PC-3 (cell line): ENCODE measurements at regions not wholly inside any gene's neighbourhood (a gene's known extent, or its start where the extent isn't known, plus 50 kb on each side); places are given as distances from the start of the nearest gene placed in this dataset.

Experiments used
- ATAC-seq: fragments of 200-7000 bp; cut with Tn5 transposase; 2 replicates; pipeline ENCODE4 v1.9.1; 2020; ENCODE audit warnings: mild to moderate bottlenecking, moderate library complexity
- BruUV-seq: library from RNA; stranded (reverse); fragments of 400-500 nt; replicated peaks from 2 replicates; lab custom pipeline; 2021; lab: Mats Ljungman, UMichigan
- CTCF ChIA-PET: fragments of 300-600 bp; sonication (Branson Sonifier 250); formaldehyde crosslinking; loops from one replicate; lab custom pipeline; 2022; ENCODE audit warnings: antibody characterized with exemption; lab: Charles Lee
- POLR2A ChIA-PET: fragments of 300-600 bp; sonication (Branson Sonifier 250); formaldehyde crosslinking; loops from one replicate; lab custom pipeline; 2022; ENCODE audit warnings: antibody characterized with exemption; ENCODE audit not compliant: unreplicated experiment; lab: Charles Lee
- DNase-seq: peaks from one replicate; pipeline ENCODE4 v3.0.0-alpha.2; 2015
- H2AFZ ChIP-seq: fragments of 300-600 bp; sonication (generic); 2 replicates; pipeline ENCODE4 v1.6.0; 2016; ENCODE audit warnings: antibody characterized with exemption, low read length
- H3F3A ChIP-seq: fragments of 300-600 bp; sonication (generic); one replicate; pipeline ENCODE4 v1.6.0; 2017; ENCODE audit warnings: antibody characterized with exemption, low read length, control low read depth, mild to moderate bottlenecking; ENCODE audit not compliant: unreplicated experiment
- H3K27ac ChIP-seq: fragments of 300-600 bp; sonication (generic); 2 replicates; pipeline ENCODE4 v1.5.1; 2016; ENCODE audit warnings: mild to moderate bottlenecking, low read length
- H3K27me3 ChIP-seq: fragments of 300-600 bp; sonication (generic); 2 replicates; pipeline ENCODE4 v1.6.1; 2016; ENCODE audit warnings: low read length, mixed read lengths
- H3K36me3 ChIP-seq: fragments of 300-600 bp; sonication (generic); 2 replicates; pipeline ENCODE4 v1.6.1; 2016; ENCODE audit warnings: low read depth, mixed run types, low read length, mixed read lengths
- H3K4me1 ChIP-seq: fragments of 300-600 bp; sonication (generic); 2 replicates; pipeline ENCODE4 v1.5.1; 2016; ENCODE audit warnings: low read length; ENCODE audit not compliant: insufficient read depth
- H3K4me2 ChIP-seq: fragments of 300-600 bp; sonication (generic); 2 replicates; pipeline ENCODE4 v1.6.0; 2016; ENCODE audit warnings: low read length
- H3K4me3 ChIP-seq: fragments of 300-600 bp; sonication (generic); 2 replicates; pipeline ENCODE4 v1.5.1; 2016; ENCODE audit warnings: mild to moderate bottlenecking, low read length, mixed read lengths
- H3K79me2 ChIP-seq: fragments of 300-600 bp; sonication (generic); 2 replicates; pipeline ENCODE4 v1.6.1; 2017; ENCODE audit warnings: low read length, mixed read lengths
- H3K9ac ChIP-seq: fragments of 300-600 bp; sonication (generic); 2 replicates; pipeline ENCODE4 v1.6.0; 2016; ENCODE audit warnings: mild to moderate bottlenecking, low read length
- H3K9me2 ChIP-seq: fragments of 300-600 bp; sonication (generic); replicated peaks from 2 replicates; pipeline ENCODE4 v1.6.1; 2016; ENCODE audit warnings: mixed run types, low read length, mixed read lengths
- H3K9me3 ChIP-seq: fragments of 300-600 bp; sonication (generic); 2 replicates; pipeline ENCODE4 v1.6.1; 2016; ENCODE audit warnings: low read length, mixed read lengths
- H4K20me1 ChIP-seq: fragments of 300-600 bp; sonication (generic); 2 replicates; pipeline ENCODE4 v1.6.1; 2016; ENCODE audit warnings: low read length, mixed read lengths
- CTCF ChIP-seq: fragments of 300-600 bp; sonication (generic); conservative IDR thresholded peaks from 2 replicates; pipeline ENCODE4 v1.5.1; 2017; ENCODE audit warnings: antibody characterized with exemption, low read depth, mild to moderate bottlenecking, low read length
- EZH2 ChIP-seq: fragments of 300-600 bp; sonication (generic); IDR thresholded peaks from one replicate; pipeline ENCODE4 v1.6.1; 2017; ENCODE audit warnings: antibody characterized with exemption, mild to moderate bottlenecking, low read length; ENCODE audit not compliant: unreplicated experiment
- EZH2phosphoT487 ChIP-seq: fragments of 300-600 bp; sonication (generic); IDR thresholded peaks from 2 replicates; pipeline ENCODE4 v1.6.1; 2018; ENCODE audit warnings: mild to moderate bottlenecking, antibody characterized with exemption, low read length, borderline replicate concordance
- intact Hi-C: fragments of 100-400 bp; cut with micrococcal nuclease; formaldehyde crosslinking; loops from 2 replicates; pipeline ENCODE4 v1.9.0; 2023

DNA sequence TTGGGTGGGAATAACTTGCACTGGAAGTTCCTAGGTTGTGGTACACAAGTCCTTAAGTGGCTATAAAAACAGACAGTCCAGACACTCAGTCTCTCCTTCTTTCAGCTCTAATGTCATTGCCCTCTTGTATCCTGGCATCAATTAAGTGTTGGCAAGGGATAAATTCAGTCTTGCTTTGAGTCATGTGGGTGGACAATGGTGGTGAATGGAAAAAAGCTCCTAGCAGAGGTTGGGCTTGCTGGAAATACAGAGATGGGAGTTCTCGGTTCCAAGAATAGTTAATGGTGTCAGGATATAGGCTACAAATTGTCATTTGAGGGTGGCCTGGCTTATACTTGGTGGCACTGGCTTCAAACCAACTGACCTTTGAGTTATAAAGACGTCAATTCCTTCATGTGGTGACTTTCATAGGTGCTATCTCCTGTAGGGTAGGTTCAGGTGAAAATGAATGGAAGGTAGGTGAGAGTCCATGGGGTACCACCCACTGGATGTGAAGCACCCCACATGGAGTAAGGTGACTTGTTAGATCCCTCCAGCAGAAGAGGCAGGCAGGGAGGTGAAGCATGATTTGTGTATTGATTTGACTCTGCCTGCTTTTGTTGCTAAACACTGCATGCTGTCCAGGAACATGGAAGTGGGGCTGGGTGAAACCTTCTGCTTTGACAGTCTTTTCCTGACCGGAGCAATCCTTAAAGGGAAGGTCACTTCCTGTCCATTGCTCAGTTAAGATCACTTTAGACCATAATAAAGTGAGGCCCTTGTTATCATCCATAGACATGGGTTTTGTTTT is 102.0 kb downstream of the LACC1 start:
- no peak overlapping the region for H3K4me2 ChIP-seq
- DNase-seq = no peak
- H3K9me3 ChIP-seq = no peaks in the 10 kb centered on the region
- no peaks in the 10 kb centered on the region for H4K20me1 ChIP-seq
- H3K9ac ChIP-seq = no peak overlapping the region
- no peaks in the 10 kb centered on the region for H3K9me2 ChIP-seq
- no TSS peak for BruUV-seq
- H3K27me3 ChIP-seq = no peaks in the 10 kb centered on the region
- POLR2A ChIA-PET = no interaction called here
- no peak for ATAC-seq
- no peaks in the 10 kb centered on the region for H3K79me2 ChIP-seq
- H3K27ac ChIP-seq = no peak overlapping the region
- TF ChIP-seq EZH2 (no peak), EZH2phosphoT487 (no peak), CTCF (no peak)
- H3K4me1 ChIP-seq = no peaks in the 10 kb centered on the region
- H2AFZ ChIP-seq = no peak overlapping the region
- no peaks in the 10 kb centered on the region for H3K36me3 ChIP-seq
- intact Hi-C loops = no loop called here
- no peak overlapping the region for H3K4me3 ChIP-seq
- CTCF ChIA-PET = no interaction called here
- H3F3A ChIP-seq = no peaks in the 10 kb centered on the region

DNA sequence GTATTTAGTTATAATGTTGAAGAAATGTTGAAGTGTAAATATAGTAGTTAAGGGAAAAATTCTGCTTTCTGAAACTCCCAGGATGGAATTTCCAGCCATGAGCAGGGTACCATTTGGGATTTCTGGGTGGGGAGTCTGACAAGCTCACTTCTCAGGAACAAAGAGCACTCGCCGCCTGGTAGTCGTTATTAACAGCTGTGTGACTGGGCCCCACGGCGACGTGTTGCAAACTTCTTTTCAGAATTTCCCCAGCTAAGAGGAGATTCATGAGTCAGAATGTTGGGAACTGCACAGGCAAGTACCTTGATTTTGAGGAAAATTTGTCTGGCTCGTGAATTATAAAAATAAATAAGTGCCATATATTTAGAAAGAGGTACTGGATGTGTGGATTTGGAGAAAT is 103.7 kb downstream of the LACC1 start:
- Histone ChIP-seq H4K20me1 (no peaks in the 10 kb centered on the region), H3K79me2 (no peaks in the 10 kb centered on the region), H3K4me3 (no peak overlapping the region), H3K36me3 (no peaks in the 10 kb centered on the region), H3K4me2 (no peak overlapping the region), H2AFZ (no peak overlapping the region), H3F3A (no peaks in the 10 kb centered on the region), H3K27me3 (no peaks in the 10 kb centered on the region), H3K27ac (no peak overlapping the region), H3K9me3 (no peaks in the 10 kb centered on the region), H3K4me1 (no peaks in the 10 kb centered on the region), H3K9me2 (no peaks in the 10 kb centered on the region), H3K9ac (no peak overlapping the region)
- BruUV-seq = no TSS peak
- no peak for ATAC-seq
- CTCF ChIA-PET = no interaction called here
- POLR2A ChIA-PET = no interaction called here
- intact Hi-C loops = no loop called here
- DNase-seq = no peak
- TF ChIP-seq CTCF (no peak), EZH2phosphoT487 (no peak), EZH2 (no peak)

DNA sequence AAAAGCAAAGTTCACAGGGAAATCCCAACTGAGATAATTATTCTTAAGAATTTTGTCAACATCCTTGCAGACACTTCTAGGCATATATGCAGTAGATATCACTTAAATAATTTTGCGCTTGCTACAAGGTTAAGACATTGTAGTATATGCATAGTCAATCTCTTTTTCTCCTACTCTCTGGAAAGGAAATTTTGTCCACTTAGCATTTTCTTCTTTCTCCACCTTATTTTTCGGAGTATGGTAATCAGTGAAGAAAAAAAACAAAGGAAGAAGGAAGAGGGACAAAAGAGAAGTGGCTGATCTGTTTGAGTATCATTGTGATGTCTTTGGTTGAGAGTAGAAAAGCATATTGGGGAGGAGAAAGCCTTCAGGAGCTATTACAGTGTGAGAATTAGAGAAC is 104.6 kb downstream of the LACC1 start:
- H3K4me3 ChIP-seq = no peak overlapping the region
- no peaks in the 10 kb centered on the region for H3K4me1 ChIP-seq
- H3K79me2 ChIP-seq = no peaks in the 10 kb centered on the region
- intact Hi-C loops = no loop called here
- ChIA-PET CTCF (no interaction called here), POLR2A (no interaction called here)
- no peaks in the 10 kb centered on the region for H3K27me3 ChIP-seq
- TF ChIP-seq EZH2 (no peak), CTCF (no peak), EZH2phosphoT487 (no peak)
- H3K4me2 ChIP-seq = no peak overlapping the region
- H3K27ac ChIP-seq = no peak overlapping the region
- no peak for ATAC-seq
- H3K9me2 ChIP-seq = no peaks in the 10 kb centered on the region
- no peaks in the 10 kb centered on the region for H3F3A ChIP-seq
- no peaks in the 10 kb centered on the region for H3K9me3 ChIP-seq
- no peaks in the 10 kb centered on the region for H4K20me1 ChIP-seq
- no peaks in the 10 kb centered on the region for H3K36me3 ChIP-seq
- BruUV-seq = no TSS peak
- no peak for DNase-seq
- H3K9ac ChIP-seq = no peak overlapping the region
- no peak overlapping the region for H2AFZ ChIP-seq
